ENCODE measurements at regions not wholly inside any gene's neighbourhood (a gene's known extent, or its start where the extent isn't known, plus 50 kb on each side); places are given as distances from the start of the nearest gene placed in this dataset.

DNA sequence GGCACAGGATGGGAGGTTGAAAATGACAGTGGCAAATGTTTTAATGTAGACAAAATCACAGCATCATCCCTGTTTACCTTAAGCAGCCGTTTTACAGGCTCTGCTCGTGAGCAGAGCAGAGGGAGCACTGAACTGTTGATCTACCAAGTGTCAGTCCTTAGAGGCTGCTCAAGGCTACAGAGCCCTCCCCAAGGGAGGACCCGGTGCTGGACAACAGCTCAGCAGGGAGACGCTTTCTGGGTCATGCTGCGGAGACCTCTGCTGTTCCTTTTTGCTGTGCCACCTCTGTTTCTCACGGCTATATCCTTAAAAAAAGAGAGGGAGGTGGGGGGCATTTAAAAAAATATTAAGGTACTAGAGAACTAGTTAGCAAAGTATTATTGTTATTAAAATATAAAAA is 400.2 kb downstream of the GABRB3 start:
- no peak for DNase-seq

DNA sequence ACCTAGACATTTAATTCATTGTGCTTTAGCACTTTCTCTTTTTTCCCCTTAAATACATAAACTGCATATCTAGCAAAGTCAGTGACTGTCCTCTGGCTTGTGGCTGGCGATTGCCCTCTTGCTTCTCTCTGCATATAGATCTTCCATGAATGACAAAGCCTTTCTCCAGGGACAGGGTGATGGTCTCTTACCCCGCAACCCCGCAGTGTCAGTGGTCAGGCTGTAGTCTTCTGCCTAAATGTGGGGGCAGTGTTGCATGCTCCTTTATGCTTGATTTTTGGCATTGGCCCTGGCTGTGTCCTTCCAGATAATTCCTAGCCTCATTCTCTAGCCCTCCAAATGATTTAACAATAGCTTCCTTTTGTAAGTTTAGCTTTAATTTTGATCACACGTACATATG is 407.8 kb downstream of the GABRB3 start:
- no peak for DNase-seq

DNA sequence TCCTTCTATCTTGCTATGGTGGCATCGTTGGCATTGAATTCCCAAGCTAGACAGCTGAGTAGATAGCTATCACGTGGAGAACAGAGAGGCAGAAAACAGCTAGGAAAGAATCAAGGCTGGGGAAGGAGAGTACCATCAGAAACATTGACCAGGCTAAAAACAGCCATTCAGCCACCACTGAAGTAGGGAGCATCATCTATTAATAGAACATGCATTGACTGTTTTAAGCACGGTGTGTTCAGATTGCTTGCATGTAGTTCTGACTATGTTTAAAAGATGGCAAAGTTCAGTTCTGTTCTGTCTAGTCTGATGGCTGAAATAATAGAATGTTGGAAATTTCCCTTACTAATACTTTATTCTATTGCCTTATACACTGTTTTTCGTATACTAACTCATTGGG is 413.0 kb downstream of the GABRB3 start:
- DNase-seq: no peak

DNA sequence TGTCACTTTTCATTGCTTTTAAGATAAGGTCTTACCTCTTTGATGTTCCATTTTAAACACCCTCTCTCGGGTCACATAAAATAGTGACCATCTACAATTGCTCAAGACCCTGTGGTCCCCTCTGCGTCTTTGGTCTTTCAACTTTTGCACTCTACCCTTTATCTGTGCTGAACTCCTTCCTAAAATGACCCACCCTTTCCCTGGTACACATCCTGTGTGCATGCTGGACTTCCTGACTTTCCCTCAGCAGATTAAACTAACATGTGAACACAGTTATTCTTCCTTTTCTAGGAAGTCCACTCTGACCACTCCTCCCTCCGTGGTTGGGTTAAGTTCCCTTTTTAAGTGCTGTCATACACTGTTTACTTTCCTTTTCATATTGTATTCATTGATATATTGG is 414.2 kb downstream of the GABRB3 start:
- DNase-seq: no peak

DNA sequence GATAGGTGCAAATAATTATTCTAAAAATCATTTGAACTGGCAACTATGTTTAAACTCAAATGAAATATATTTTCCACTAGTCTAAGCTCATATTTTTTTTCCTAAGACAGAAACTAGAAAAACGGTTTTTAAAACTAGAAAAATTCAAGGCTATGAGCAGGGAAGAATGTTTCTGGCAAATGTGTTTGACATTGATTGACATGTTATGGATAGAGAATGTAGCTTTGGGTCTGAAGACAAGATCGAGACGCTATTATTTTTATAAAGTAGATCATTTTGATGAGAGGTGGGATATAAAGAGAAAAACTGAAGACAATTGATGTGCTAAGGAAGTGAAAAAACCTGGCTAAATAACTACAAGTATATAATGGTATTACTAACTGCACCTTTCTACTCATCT is 415.2 kb downstream of the GABRB3 start:
- no peak for DNase-seq

DNA sequence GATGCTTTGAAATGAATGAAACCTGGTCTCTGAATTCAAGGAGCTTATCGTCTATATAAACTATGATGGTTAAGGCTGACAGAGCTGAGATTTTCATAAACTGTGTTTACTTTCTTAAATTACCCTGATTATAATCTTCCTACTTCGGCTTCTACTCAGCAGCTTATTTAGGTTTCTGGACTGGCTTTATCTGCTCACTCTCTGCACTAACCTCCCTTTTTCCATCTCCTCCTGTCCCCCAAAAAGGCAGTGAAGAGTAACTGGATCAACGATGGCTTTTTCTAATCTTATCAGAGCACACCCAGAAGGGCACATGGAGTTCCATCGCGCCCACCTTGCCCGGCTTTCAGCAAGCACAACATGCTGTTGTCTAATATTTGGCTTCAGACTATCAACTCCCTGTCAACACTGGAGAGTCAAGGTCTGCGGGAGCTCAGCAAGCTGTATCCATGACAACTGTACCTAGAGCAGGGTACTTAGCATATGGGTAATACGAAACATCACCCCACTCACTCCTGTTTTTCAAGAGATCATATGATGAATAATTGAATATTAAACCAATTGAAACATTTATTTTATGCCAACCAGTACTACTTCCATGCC is 417.3 kb downstream of the GABRB3 start:
- no peak for DNase-seq

DNA sequence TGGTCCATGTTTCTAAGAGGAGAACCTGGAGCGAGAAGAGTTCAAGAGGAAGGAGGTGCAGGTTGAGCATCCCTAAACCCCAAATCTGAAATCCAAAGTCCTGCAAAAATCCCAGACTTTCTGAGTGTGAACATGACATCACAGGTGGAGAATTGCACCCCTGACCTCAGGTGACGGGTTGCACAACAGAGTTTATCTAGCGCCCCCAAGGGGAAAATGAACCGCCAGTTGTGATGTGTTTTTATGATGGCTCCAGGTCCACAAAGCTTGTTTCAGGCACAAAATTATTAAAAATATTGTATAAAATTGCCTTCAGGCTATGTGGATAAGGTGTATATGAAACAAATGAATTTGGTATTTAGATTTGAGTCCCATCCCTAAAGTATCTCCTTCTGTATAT is 420.0 kb downstream of the GABRB3 start:
- DNase-seq: no peak

DNA sequence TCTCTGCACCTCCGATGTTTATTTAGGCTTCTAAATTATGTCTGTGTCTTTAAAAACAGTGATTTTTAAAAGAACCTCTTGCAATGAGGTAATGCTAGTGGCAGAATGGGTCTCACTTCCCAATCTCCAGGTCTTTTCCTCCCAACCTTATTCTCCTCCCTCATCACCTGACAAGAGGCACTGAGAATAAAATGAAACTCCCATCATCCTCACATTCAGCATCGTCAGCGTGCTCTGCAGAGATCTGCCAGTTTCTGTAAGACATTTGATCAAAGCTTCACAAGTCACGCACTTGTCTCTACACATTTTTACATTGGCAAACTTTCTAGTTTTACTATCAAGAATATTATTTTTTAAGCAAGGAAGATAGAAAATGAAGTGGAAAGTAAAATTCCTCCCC is 420.5 kb downstream of the GABRB3 start:
- no peak for DNase-seq

DNA sequence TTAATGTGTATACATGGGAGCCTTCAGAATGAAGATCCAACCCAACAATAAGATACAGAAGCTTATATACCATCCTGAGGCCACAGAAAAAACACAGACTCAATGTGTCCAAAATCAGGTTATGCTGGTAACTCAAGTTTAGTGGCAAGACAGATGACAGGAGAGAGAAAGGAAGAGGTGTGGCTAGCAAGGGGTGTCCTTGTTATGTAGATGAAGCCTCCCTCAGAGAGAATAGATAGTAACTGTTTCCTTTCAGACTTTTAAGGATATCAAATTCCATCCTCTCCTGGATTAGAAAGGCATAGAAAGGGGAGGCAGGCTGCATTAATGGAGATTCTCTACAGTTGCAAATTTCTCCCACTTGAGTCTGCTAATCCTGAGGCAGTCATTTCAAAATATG is 447.4 kb downstream of the GABRB3 start:
- DNase-seq: no peak

DNA sequence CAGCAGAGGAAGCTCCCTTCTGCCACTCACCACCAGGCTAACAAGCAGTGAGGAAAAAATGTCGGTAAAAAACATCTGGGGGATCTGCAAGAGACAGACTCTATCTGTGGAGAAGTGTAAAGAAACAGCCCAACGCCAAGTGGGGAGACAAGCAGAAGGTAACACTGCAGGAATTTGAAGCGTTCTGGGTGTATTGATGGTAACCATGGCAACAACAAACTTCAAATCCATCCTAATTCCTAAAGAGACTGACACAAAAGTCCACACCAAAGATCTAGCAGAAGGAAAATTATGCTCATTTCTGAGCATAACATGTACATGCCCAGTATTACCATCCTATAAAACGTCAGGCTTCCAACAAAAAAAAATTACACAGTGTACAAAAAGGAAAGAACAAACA is 449.3 kb downstream of the GABRB3 start:
- DNase-seq: no peak

DNA sequence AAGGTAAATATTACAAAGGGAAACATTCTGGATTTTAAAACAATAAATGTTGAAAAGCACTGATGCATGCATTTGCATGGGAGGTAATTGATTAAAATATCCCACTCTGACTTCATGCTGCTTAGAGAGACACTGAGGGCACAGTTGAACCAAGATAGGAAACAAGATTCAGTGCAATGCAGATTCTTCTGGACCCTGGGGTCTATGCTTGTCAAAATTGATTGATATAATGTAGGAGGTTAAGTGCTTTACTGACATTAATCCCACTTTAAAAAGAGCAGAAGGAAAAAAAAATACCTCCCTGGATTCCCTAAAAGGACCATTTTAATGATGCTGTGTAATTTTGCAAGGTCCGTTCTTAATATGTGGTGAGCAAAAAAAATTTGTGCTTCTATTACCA is 454.2 kb downstream of the GABRB3 start:
- DNase-seq: no peak

DNA sequence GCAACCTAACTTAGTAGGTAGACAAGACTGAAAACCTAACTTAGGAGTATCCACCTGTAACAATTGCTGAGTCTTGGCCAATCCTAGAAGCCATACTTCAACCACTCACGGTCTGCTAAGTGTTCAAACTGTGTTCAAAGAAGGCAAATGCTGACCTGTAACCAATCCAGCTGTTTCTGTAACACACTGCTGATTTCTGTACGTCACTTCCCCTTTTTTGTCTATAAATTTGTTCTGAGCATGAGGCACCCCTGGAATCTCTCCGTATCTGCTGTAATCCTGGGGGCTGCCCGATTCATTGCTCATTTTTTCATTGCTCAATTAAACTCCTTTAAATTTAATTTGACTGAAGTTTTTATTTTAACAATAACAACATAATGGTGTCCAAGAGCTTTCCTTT is 451.4 kb upstream of the ATP10A start:
- no peak for DNase-seq

DNA sequence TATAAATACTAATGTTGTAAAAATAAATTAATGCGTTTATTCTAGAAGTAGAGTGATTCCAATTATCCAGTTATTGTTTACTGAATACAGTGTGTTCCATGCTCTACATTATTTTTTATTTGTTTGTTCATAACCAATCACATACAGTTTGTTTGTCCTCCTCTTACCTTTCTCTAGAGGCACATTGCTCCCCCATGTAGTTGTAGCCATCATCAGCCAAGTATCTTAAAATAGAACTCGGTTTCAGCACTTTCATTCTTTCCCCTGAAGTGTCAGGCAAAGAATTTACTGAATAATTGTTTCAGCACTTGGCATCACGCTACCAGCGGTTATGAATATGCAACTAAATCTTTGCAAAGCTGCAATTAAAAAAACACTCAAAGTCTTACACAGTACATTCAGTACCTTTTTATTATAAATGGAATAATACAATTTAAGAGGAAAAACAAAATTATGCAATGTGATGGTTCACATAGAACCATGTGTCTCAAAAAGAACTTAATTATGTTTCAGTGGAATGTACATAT is 448.6 kb upstream of the ATP10A start:
- DNase-seq: no peak

DNA sequence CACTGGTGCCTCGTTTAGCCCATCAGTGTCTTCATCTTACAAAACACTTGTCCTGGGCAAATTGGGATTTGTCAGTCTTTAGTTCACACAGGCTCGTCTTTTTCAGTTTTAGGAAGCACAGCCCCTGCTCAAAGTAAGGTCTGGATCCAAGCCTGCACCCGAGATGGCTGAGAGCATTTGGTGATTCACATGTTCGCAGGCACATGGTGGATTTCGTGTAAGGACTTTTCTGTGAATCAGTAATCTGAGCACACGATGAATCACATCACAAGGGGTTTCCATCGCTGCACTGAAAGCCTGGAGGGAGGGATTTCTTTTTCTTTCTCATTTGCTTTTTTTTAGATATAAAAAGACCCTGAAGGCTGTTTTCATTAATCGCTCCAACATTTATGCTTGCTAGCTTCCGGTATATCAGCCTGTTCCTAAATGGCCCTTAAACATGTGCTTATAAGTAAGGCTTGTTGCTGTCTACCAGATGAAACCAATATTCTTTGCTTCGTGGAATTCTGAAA is 435.6 kb upstream of the ATP10A start:
- no peak for DNase-seq

DNA sequence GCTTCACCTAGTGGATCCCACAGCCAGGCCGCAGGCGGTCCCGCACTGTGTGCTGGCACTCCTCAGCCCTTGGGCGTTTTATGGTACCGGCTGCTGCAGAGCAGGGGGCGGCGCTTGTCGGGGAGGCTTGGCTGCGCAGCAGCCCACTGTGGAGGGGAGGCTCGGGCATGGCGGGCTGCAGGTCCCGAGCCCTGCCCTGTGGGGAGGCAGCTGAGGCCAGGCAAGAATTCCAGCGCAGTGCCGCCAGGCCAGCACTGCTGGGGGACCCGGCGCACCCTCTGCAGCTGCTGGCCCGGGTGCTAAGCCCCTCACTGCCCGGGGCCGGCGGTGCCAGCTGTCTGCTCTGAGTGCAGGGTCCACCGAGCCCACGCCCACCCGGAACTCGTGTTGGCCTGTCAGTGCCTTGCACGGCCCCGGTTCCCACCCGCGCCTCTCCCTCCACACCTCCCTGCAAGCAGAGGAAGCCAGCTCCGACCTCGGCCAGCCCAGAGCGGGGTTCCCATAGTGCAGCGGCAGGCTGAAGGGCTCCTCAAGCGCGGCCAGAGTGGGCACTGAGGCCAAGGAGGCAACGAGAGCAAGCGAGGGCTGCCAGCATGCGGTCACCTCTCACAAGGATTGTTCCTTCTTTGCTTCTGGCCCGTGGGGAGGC is 435.0 kb upstream of the ATP10A start:
- no peak for DNase-seq

DNA sequence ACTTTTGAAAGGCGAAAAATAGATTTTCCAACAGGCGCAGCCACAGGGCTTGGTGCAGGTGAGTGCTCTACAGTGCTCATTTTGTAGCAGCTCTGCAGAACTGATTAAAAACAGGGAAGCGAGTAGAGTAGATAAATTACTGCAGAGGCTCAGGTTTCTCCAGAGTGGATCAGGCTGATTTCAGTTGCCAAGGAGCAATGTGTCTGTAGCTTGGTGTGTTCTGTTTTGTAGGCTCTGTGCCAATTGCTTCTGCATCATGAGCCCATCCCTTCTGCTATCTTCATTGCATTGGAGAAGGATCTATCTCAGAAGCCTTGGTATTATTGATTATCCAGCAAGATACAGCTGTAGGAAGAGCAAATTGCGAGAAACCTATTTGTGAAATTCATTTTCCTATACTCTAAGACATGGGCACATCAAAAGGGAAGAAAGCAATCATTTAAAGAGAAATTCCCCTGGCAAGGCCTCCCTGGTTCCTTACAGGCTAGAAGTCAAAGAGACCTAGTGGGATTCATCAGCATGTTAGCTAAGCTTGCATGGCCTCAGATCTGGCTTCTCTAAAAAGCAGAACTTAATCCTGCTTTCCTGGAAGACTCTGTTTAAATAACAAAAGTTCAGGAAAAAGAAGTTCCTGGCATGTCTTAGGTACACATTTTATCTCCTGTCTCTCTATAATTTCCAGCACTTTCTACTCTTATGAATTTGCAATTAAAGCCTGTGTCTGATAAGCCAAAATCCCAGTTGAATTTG is 432.4 kb upstream of the ATP10A start:
- no peak for DNase-seq

DNA sequence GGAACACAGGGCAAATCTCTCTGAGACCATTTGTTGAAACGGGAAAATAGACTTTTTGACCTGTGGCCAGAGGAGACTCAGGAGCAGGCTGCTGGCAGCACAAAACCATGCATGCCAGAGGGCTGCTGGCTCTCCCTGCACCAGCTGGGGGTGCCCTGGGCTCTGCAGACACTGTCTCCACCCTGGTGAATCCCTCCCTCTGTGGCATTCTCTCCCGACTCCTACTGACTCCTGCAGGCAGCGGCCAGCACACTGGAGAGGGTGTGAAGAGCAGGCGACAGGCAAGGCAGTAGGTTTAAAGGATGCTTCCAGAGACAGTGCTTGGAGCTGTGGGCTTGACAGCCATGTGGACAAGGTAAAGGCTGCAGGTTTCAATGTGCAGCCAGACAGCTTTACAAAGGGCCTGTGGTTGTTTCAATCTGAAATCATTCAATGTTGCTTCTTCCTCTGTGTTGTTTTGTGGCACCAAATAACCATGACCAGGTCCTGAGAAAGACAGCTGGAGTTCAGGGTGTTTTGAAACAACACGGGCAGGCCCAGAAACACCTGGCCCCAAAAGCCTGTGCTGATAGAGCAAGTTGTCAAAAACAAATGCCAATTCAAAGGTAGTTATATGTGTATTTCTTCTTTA is 431.0 kb upstream of the ATP10A start:
- DNase-seq: no peak

DNA sequence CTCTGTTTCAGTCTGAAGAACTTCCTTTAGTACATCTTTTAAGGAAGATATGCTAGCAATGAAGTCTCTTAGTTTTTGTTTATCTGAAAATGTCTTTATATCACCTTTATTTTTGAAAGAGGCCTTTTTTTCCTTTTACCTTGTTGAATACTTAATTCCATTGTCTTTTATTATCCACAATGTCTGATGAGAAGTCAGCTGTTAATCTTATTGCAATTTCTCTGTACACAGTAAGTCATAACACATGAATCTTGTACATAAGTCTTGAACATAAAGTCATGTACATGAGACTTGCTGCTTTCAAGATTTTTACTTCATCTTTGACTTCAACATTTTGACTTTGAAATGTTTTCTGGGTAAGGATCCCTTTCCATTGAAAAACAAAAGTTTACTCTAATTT is 424.3 kb upstream of the ATP10A start:
- DNase-seq: no peak

DNA sequence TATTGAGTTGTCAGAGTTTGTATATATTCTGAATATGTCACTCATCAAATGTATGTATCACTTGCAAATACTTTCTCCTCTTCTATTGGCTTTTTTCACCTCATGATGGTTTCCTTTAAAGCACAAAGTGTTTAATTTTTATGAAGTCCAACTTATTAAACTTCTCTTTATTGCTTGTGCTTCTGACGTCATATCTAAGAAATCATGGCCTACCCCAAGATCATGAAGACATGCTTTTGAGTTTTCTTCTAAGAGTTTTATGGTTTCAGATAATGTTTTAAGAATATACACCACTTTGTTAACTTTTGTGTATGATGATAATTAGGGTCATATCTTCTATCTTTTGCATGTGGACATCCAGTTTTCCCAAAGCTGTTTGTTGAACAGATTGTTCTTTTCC is 417.2 kb upstream of the ATP10A start:
- no peak for DNase-seq

DNA sequence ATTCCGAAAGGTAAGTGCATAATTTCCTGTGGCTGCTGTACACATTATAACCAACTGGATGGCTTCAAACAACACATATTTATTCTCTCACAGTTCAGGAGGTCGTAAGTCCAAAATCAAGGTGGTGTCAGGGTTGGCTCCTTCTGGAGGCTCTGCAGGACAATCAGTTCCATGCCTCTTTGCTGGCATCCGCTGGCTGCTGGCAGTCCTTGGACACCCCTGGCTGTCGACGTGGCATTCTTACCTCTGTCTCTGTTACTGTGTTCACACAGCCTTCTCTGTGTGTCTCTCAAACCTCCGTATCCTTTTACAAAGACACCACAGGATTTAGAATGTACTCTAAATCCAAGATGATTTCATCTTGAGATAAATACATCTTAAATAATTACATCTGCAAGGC is 398.8 kb upstream of the ATP10A start:
- no peak for DNase-seq

DNA sequence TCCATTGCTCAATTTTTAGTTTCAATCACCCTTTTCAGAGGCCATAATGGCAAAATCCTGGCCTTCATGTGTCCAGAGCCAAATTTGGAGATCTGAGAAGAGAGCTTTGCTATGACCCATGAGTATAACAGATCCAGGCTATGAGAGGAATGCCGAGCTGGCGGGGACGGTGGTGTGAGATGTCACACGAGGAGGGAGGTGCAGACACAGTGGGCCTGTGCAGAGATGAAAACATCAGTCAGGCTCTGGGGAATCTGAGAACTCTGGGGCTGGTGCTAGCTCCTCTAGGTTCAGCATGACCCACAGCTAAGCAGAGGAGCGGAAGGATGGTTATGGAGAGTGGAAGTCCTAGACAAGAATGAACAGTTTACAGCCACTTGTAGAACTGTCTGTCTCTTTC is 398.3 kb upstream of the ATP10A start:
- DNase-seq: no peak

DNA sequence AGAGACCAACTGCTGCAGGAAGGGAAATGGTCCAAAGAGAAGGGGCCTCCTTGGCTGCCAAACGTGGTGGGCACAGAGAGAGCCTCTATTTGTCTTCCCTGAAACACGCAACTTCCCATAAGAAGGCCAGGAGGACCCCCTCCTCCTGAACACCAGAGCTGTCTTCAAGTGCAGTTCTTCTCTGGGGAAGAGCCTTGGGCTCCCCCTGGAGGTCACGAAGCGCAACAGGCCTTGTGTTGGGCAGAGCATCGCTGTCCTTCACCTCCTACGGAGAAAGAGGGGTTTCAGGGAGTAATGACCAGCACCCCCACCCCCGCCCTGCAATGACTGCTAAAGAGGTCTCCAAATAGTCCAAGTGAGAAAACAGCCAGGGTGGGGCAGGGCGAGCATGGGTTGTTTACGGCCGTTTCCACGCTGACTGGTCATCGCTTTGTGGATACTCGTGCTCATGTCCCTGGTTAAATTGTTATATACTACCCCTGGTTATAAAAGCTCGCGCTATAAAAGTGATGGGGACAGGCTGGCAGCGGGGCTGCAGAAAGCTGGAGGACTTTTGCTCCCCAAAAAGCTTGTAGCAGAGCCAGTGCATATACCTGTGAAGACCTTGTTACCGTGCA is 397.5 kb upstream of the ATP10A start:
- peak; percentile 48 for DNase-seq

DNA sequence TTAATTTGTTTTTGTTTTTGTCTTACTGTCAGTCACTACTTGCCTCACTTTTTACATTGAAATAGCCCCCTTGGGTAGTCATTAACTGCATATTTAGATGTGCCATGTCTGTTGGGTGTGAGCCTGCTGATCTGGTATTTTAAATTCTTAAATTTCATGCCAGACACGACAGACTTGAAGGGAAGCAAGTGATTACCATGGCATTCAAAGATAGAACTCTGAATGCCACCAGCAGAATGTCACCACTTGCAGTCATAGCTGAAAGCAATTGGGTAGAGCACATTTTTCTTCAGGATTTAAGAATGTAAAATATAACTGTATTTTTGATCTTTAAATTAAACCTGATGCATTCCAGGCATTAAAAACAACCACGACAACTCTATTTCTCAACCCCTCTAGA is 396.5 kb upstream of the ATP10A start:
- DNase-seq: no peak
